Mesothelial cell of epicardium (in vitro differentiated cells): ENCODE measurements at regions not wholly inside any gene's neighbourhood (a gene's known extent, or its start where the extent isn't known, plus 50 kb on each side); places are given as distances from the start of the nearest gene placed in this dataset.

Experiments used
- DNase-seq, 2 experiments: peaks; one replicate each; pipeline ENCODE4 v3.0.0; 2021; ENCODE audit warnings: low spot score in 2 of 2; ENCODE audit not compliant: unreplicated experiment in 2 of 2
- H3K27ac Mint-ChIP-seq: 2 replicates; pipeline ENCODE4 v1.8.0; 2021; ENCODE audit warnings: mixed read lengths
- H3K27me3 Mint-ChIP-seq: 2 replicates; pipeline ENCODE4 v1.8.0; 2021; ENCODE audit warnings: low read depth, mixed read lengths
- H3K36me3 Mint-ChIP-seq: 2 replicates; pipeline ENCODE4 v1.8.0; 2021; ENCODE audit warnings: mixed read lengths
- H3K4me1 Mint-ChIP-seq: 2 replicates; pipeline ENCODE4 v1.8.0; 2021; ENCODE audit warnings: mixed read lengths
- H3K4me3 Mint-ChIP-seq: 2 replicates; pipeline ENCODE4 v1.8.0; 2021; ENCODE audit warnings: mild to moderate bottlenecking, moderate library complexity, mixed read lengths
- H3K9me3 Mint-ChIP-seq: 2 replicates; pipeline ENCODE4 v1.8.0; 2021; ENCODE audit warnings: mixed read lengths
- TF ChIP-seq, protein P1 (sequence below): fragments of 200-600 bp; sonication (generic); IDR thresholded peaks from one replicate; pipeline ENCODE4 v1.5.0; 2021; ENCODE audit warnings: antibody characterized with exemption; ENCODE audit not compliant: unreplicated experiment

GRCh38 chr15:37368961-37369360, 268.6 kb upstream of the MEIS2 start:
- TF ChIP-seq, protein P1, sequence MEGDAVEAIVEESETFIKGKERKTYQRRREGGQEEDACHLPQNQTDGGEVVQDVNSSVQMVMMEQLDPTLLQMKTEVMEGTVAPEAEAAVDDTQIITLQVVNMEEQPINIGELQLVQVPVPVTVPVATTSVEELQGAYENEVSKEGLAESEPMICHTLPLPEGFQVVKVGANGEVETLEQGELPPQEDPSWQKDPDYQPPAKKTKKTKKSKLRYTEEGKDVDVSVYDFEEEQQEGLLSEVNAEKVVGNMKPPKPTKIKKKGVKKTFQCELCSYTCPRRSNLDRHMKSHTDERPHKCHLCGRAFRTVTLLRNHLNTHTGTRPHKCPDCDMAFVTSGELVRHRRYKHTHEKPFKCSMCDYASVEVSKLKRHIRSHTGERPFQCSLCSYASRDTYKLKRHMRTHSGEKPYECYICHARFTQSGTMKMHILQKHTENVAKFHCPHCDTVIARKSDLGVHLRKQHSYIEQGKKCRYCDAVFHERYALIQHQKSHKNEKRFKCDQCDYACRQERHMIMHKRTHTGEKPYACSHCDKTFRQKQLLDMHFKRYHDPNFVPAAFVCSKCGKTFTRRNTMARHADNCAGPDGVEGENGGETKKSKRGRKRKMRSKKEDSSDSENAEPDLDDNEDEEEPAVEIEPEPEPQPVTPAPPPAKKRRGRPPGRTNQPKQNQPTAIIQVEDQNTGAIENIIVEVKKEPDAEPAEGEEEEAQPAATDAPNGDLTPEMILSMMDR = no peak
- Mint-ChIP-seq H3K36me3 (no peaks in the 10 kb centered on the region), H3K9me3 (peaks cover 5% of the 10 kb centered on the region), H3K4me1 (peaks cover 12% of the 10 kb centered on the region), H3K27me3 (peaks cover 2% of the 10 kb centered on the region), H3K27ac (no peak overlapping the region), H3K4me3 (no peak overlapping the region)
- DNase-seq = no peak

- Mint-ChIP-seq H3K27me3 (no peaks in the 10 kb centered on the region), H3K4me1 (peaks cover 12% of the 10 kb centered on the region), H3K4me3 (no peak overlapping the region), H3K27ac (no peak overlapping the region), H3K36me3 (no peaks in the 10 kb centered on the region), H3K9me3 (peaks cover 5% of the 10 kb centered on the region)
- DNase-seq = no peak
- TF ChIP-seq, protein P1 = no peak
These were observed 270.6 kb upstream of the MEIS2 start for GRCh38 chr15:37370941-37371340.

DNA sequence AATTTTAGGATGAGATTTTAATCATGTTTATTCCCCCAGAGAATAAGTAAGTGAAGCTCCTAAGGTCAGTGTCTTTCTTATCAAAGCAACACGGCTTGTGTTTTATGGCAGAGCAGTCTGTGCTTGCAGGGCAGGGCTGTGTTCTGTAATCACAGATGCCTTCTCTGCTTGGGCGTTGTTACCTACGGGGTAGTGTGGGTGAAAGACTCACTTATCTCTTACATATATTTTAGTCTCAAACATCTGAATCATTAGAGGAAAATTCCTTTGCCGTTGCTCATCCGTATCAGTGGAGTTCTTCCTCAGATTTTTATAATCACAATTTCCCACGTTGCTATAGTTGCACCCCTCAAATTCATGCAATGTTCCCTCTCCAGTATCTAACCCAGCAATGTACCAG, 271.7 kb upstream of the MEIS2 start:
- no peak overlapping the region for H3K27ac Mint-ChIP-seq
- H3K4me1 Mint-ChIP-seq = peaks cover 12% of the 10 kb centered on the region
- no peaks in the 10 kb centered on the region for H3K36me3 Mint-ChIP-seq
- H3K9me3 Mint-ChIP-seq = peaks cover 5% of the 10 kb centered on the region
- no peak overlapping the region for H3K4me3 Mint-ChIP-seq
- DNase-seq = no peak
- TF ChIP-seq, protein P1 = no peak
- H3K27me3 Mint-ChIP-seq = peaks cover 2% of the 10 kb centered on the region

GRCh38 chr15:37375519-37375918, 275.2 kb upstream of the MEIS2 start:
- peaks cover 3% of the 10 kb centered on the region for H3K36me3 Mint-ChIP-seq
- H3K4me1 Mint-ChIP-seq = peaks cover 12% of the 10 kb centered on the region
- peaks cover 14% of the 10 kb centered on the region for H3K9me3 Mint-ChIP-seq
- TF ChIP-seq, protein P1 = no peak
- no peak overlapping the region for H3K27ac Mint-ChIP-seq
- H3K27me3 Mint-ChIP-seq = peaks cover 11% of the 10 kb centered on the region
- no peak for DNase-seq
- H3K4me3 Mint-ChIP-seq = no peak overlapping the region

GRCh38 chr15:37377428-37377827, 277.1 kb upstream of the MEIS2 start:
- peaks cover 19% of the 10 kb centered on the region for H3K27me3 Mint-ChIP-seq
- peaks cover 3% of the 10 kb centered on the region for H3K36me3 Mint-ChIP-seq
- TF ChIP-seq, protein P1 = no peak
- no peak overlapping the region for H3K27ac Mint-ChIP-seq
- peaks cover under 1% of the 10 kb centered on the region for H3K4me1 Mint-ChIP-seq
- no peak for DNase-seq
- H3K4me3 Mint-ChIP-seq = no peak overlapping the region
- H3K9me3 Mint-ChIP-seq = peaks cover 18% of the 10 kb centered on the region
